GM19452 (cell line): ENCODE measurements at regions not wholly inside any gene's neighbourhood (a gene's known extent, or its start where the extent isn't known, plus 50 kb on each side); places are given as distances from the start of the nearest gene placed in this dataset.
"Not testable (repeated sequence)": the region's sequence is repeated elsewhere in the genome, so short reads cannot be mapped to it uniquely, and the experiment has no call there.

Experiments used
- ATAC-seq: cut with Tn5 transposase; IDR thresholded peaks from one replicate; pipeline ENCODE4 v1.9.1; 2021; ENCODE audit not compliant: unreplicated experiment

DNA sequence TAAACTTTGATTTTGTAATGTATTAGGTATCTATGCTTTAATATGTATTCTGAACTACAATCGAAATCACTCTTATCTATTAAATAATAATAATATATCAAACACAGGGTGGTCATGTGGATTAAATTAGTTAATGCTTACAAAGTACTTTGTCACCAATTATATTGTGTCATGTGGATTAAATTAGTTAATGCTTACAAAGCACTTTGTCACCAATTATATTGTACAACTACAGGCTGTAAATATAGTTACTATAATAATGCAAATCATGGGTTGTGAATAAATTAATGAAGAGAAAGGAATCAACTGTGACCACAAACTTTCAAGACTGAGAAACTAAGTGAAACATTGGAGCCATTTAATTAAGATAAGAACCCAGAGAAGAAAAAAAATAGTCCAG lies 1929.1 kb upstream of the PCDH20 start:
- ATAC-seq: no peak

GRCh38 chr13:63337921-63338320 lies 1922.3 kb upstream of the PCDH20 start:
- no peak for ATAC-seq

DNA sequence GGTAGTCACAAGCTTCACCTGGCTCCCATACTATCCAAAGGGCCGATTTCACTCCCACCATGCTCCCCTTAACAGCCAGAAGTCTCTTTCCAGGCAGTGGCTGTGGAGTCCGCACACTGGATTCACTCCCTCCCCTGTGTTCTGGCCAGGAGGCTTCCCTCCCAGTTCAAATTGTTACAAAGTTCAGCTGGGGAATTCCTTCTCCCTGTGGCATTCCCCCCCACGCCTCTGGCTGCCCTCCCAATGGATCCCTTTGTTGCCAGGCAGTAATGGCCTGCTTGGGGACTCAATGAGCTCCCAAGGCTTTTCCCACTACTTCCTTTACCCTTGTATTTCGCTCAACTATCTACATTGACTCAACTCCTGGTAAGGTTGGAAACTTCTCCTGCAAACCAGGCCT lies 1921.4 kb upstream of the PCDH20 start:
- no peak for ATAC-seq

DNA sequence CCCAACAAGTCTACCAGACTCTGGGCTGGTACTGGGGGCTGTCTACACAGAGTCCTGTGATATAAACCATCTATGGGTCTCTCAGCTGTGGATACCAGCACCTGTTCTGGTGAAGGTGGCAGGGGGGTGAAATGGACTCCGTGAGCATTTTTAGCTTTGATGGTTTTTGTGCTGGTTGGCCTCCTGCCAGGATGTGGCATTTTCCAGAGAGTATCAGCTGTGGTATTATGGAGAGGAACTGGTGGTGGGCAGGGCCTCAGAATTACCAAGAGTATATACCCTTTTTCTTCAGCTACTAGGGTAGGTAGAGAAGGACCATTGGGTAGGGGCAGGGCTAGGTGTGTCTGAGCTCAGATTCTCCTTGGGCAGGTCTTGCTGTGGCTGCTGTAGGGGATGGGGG lies 1920.9 kb upstream of the PCDH20 start:
- ATAC-seq: no peak

DNA sequence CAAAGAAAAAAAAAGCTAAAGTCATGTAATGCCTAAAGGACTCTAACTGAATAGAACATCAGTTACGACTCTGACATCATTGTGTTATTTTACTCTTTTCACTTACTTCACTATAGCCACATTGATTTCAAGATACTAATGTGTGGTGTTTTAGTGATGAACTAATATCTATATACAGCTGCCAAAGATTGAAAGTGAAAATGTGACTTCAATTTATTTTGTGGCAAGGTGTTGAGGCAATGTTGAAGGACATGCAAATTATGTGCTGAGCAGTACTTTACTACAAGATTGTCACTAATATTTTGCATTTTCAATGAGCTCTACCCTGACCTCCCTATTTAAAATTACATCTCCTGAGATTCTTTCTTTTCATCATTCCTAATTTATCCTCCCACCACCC lies 1911.9 kb upstream of the PCDH20 start:
- ATAC-seq: no peak

DNA sequence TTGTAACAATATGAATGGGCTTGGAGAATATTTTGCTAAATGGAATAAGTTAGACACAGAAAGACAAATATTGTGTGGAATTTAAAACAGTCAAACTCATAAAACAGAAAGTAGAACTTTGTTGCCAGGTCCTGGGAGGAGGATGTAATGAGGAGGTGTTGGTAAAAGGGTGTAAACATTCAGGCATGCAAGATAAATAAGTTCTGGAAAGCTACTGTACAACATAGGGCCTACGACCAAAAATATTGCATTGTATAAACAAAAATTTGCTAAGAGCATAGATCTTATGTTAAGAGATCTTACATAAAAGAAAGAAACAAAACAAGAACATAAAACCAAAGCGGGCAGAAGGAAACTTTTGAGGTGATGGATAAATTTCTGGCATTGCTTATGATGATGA lies 1907.8 kb upstream of the PCDH20 start:
- no peak for ATAC-seq

DNA sequence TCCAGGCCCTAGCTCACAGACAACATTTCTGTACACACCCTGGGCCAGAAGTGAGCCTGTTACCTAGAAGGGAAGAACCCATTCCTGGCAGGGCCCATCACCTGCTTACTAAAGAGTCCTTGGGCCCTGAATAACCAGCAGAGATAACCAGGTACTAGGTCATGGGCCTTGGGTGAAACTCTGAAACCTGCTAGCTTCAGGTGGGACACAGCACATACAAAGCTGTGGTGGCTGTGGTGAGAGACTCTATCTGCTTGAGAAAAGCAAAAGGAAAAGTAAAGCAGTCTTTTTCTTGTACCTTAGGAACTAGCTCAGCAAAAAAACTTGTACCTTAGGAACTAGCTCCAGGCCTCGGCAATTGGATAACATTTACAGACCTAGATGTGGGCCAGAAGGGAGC lies 1895.9 kb upstream of the PCDH20 start:
- no peak for ATAC-seq

DNA sequence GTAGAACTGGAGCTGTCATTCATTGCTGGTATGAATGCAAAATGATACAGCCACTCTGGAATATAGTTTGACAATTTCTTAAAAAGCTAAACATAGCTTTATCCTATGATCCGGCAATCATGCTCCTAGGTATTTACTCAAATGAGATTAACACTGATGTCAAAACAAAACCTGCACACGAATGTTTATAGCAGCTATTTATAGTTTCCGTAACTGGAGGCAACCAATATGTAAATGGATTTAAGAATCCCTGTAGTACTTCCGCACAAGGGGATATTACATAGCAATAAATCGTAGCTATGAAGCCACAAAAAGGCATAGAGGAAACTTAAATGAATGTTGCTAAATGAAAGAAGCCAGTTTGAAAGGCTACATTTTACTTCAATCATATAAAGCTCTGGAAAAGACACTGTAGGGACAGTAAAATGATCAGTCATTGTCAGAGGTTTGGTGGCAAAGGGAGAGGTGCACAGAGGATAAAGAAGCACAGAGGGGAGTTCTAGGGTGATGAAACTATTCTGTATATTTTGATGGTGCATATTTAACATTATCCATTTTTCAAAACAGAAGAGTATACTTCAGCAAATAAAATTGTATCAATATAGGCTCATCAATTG lies 1893.0 kb upstream of the PCDH20 start:
- no peak for ATAC-seq

- no peak for ATAC-seq
These were observed 1891.6 kb upstream of the PCDH20 start for GRCh38 chr13:63307228-63307627.

DNA sequence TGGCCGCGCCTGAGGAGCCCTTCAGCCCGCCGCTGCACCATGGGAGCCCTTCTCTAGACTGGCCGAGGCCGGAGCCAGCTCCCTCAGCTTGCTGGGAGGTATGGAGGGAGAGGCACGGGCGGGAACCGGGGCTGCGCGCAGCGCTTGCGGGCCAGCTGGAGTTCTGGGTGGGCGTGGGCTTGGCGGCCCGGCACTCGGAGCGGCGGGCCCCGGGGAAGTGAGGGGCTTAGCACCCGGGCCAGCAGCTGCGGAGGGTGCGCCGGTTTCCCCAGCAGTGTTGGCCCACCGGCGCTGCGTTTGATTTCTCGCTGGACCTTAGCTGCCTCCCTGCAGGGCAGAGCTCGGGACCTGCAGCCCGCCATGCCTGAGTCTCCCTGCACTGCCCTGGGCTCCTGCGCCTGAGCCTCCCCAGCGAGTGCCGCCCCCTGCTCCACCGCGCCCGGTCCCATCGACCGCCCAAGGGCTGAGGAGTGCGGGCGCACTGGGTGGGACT lies 1890.0 kb upstream of the PCDH20 start:
- ATAC-seq: no peak

- ATAC-seq: no peak
These were observed 1888.8 kb upstream of the PCDH20 start for GRCh38 chr13:63304497-63304896.

DNA sequence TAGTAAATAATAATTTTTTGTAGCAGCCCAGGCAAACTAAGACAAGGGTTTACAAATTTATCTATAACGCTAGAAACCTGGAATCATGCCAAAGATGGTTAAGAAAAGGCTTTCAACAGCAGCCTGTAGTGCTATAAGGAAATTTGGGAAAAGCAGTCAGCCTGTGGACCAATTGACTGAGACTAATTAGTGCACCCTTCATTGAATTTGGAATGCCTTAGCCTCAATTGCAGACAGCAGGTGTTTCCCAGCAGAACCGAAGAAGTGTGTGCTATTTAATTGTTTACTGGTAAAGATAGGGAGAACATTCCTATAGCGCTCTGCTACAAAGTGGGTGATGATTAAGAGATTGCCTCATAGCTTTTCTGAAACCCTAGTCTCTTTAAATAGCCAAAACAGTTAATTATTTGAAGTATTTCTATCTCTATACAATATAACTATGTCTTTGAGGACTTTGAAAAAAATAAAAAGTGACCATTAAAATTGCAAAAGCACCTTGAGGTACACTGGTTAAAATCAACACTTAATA lies 1884.3 kb upstream of the PCDH20 start:
- ATAC-seq: no peak

DNA sequence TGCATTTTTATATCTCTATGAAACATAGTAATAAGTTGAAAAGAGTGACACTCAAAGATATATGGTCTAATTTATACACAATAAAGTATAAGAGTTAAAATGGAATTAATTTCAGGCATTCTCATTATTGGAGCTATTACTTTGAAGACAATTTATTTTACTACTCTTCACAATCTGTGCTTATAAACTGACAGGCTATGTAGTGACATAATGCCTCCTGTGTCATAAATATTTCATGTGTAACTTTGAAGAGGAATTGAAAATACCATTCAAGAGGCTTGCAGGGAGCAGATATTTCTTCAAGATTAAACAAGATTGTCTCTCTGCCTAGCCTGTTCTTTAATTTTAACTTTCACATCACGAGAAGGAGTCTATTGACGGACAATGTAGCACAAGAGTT lies 1881.5 kb upstream of the PCDH20 start:
- ATAC-seq: no peak

- ATAC-seq: no peak
These were observed 1876.1 kb upstream of the PCDH20 start for GRCh38 chr13:63291701-63292100.

GRCh38 chr13:63288576-63288975 lies 1872.9 kb upstream of the PCDH20 start:
- no peak for ATAC-seq

GRCh38 chr13:63287926-63288325 lies 1872.3 kb upstream of the PCDH20 start:
- no peak for ATAC-seq

DNA sequence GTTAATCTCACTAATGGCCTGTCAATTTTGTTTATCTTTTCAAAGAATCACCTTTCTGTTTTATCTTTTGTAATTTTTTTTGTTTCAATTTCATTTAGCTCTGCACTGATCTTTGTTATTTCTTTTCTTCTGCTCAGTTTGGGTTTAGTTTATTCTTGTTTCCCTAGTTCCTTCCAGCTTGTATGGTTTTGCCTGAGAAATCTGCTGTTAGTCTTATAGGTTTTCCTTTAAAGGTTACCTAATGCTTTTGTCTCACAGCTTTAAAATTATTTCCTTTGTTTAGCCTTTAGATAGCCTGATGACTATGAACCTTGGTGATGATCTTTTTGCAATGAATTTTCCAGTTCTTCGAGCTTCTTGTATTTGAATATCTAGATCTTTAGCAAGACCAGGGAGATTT lies 1869.8 kb upstream of the PCDH20 start:
- no peak for ATAC-seq

- no peak for ATAC-seq
These were observed 1863.5 kb upstream of the PCDH20 start for GRCh38 chr13:63279136-63279535.

GRCh38 chr13:63274772-63275171 lies 1859.1 kb upstream of the PCDH20 start:
- no peak for ATAC-seq

DNA sequence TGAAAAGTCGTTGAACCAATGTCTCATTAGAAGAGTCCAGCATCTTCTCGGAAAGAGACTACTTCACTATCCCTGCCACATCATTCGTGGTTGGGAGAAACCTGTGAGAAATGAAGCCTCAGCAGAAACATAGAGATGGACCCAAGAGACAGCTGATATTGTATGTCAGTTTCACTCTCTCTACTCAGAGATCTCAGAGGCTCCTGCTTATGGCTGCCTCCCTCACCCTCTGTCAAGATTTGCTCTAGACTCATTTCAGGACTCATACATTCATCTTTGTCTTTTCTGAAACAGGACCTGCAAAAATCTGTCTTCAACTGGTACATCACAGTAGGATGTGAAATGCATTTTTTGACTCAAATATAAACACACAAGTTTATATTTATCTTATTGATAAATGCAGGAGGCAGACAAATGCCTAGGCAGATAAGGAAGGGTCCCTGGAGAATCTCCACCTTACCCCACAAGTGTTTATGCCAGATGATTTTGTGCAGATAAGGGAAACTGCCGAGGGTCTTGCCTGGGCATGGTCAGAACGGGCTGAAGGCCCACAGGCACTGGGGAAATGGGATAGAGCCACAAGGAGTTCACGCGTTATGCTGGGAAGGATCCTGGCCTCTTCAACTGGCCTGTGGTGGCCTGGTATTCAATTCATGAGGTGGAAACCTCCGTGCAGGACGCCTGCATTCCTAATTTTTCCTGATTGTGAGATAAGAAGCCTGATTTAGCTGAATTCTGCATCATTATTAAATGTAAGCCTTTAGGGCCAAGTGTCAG lies 1834.0 kb upstream of the PCDH20 start:
- ATAC-seq: no peak

DNA sequence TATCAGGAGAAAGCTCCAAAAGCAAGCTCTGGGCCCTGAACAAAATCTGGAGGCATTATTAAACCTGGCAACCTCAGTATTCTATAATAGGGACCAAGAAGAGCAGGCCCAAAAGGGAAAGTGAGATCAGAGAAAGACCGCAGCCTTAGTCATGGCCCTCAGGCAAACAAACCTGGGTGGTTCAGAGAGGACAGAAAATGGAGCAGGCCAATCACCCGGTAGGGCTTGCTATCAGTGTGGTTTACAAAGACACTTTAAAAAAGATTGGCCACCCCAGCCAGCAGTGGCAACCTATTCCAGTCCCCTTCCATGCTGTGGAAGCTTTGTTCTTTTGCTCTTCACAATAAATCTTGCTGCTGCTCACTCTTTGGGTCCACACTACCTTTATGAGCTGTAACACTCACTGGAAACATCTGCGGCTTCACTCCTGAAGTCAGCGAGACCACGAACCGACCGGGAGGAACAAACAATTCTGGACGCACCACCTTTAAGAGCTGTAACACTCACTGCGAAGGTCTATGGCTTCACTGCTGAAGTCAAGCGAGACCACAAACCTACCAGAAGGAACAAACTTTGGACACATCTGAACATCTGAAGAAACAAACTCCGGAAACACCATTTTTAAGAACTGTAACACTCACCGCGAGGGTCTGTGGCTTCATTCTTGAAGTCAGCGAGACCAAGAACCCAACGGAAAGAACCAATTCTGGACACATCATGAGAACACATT lies 1821.2 kb upstream of the PCDH20 start:
- ATAC-seq: not testable (repeated sequence)

- not testable (repeated sequence) for ATAC-seq
These were observed 1802.9 kb upstream of the PCDH20 start for GRCh38 chr13:63218596-63218995.
